Brain microvascular endothelial cell (primary cell): ENCODE measurements at regions not wholly inside any gene's neighbourhood (a gene's known extent, or its start where the extent isn't known, plus 50 kb on each side); places are given as distances from the start of the nearest gene placed in this dataset.

Source experiments
- DNase-seq: peaks from one replicate; pipeline ENCODE4 v3.0.0-alpha.2; 2020
- H3K27ac ChIP-seq: fragments of 250-450 bp; sonication (Bioruptor Pico); 2 replicates; pipeline ENCODE4 v1.5.1; 2020; ENCODE audit warnings: mild to moderate bottlenecking, moderate library complexity
- H3K27me3 ChIP-seq: fragments of 250-450 bp; sonication (Bioruptor Pico); replicated peaks from 2 replicates; pipeline ENCODE4 v1.5.1; 2020; ENCODE audit warnings: mild to moderate bottlenecking
- H3K36me3 ChIP-seq: fragments of 250-450 bp; sonication (Bioruptor Pico); replicated peaks from 2 replicates; pipeline ENCODE4 v1.5.1; 2020; ENCODE audit warnings: mild to moderate bottlenecking
- H3K4me3 ChIP-seq: 2 replicates; pipeline ENCODE4 v1.5.1; 2011; ENCODE audit warnings: low read depth, mild to moderate bottlenecking, control low read depth, low read length, moderate library complexity
- CTCF ChIP-seq: IDR thresholded peaks from 2 replicates; pipeline ENCODE4 v1.5.1; 2011; ENCODE audit warnings: low read depth, mild to moderate bottlenecking, moderate library complexity, low read length, control low read depth, inconsistent platforms; ENCODE audit errors: missing control alignments
- in situ Hi-C: cut with HindIII; loops from 2 replicates; pipeline ENCODE4 v1.10.0; 2017; ENCODE audit warnings: low sequenced_read_pairs, low pct_ligation_motif_present

- in situ Hi-C loops = no loop called here
- Histone ChIP-seq H3K27me3 (no peaks in the 10 kb centered on the region), H3K4me3 (no peak overlapping the region), H3K36me3 (no peaks in the 10 kb centered on the region), H3K27ac (no peak overlapping the region)
- TF ChIP-seq CTCF = no peak
- DNase-seq = no peak
These were observed 1553.5 kb upstream of the C9orf72 start for GRCh38 chr9:29126783-29127182.

- no peak overlapping the region for H3K27ac ChIP-seq
- in situ Hi-C loops = no loop called here
- no peaks in the 10 kb centered on the region for H3K36me3 ChIP-seq
- DNase-seq = no peak
- no peak overlapping the region for H3K4me3 ChIP-seq
- TF ChIP-seq CTCF = no peak
- no peaks in the 10 kb centered on the region for H3K27me3 ChIP-seq
These were observed 1556.5 kb upstream of the C9orf72 start for GRCh38 chr9:29129763-29130162.

GRCh38 chr9:29144476-29144875, 1571.2 kb upstream of the C9orf72 start:
- H3K4me3 ChIP-seq = no peak overlapping the region
- no peak for DNase-seq
- H3K27ac ChIP-seq = no peak overlapping the region
- no peaks in the 10 kb centered on the region for H3K36me3 ChIP-seq
- no peaks in the 10 kb centered on the region for H3K27me3 ChIP-seq
- no peak for TF ChIP-seq CTCF
- in situ Hi-C loops = no loop called here

- no peak for DNase-seq
- H3K4me3 ChIP-seq = no peak overlapping the region
- no peaks in the 10 kb centered on the region for H3K36me3 ChIP-seq
- H3K27ac ChIP-seq = no peak overlapping the region
- H3K27me3 ChIP-seq = no peaks in the 10 kb centered on the region
- no peak for TF ChIP-seq CTCF
- in situ Hi-C loops = no loop called here
These were observed 1577.3 kb upstream of the C9orf72 start for GRCh38 chr9:29150606-29151005.

GRCh38 chr9:29160763-29161353, 1587.6 kb upstream of the C9orf72 start:
- DNase-seq = no peak
- no peak for TF ChIP-seq CTCF

GRCh38 chr9:29174136-29174535, 1600.9 kb upstream of the C9orf72 start:
- Histone ChIP-seq H3K27me3 (no peaks in the 10 kb centered on the region), H3K27ac (no peak overlapping the region), H3K4me3 (no peak overlapping the region), H3K36me3 (no peaks in the 10 kb centered on the region)
- TF ChIP-seq CTCF = no peak
- in situ Hi-C loops = no loop called here
- no peak for DNase-seq

More at GRCh38 chr9:29160763-29161353, 1587.6 kb upstream of the C9orf72 start:
- Histone ChIP-seq H3K27me3 (no peaks in the 10 kb centered on the region), H3K4me3 (no peak overlapping the region), H3K36me3 (no peaks in the 10 kb centered on the region), H3K27ac (no peak overlapping the region)
- in situ Hi-C loops = no loop called here
